K562 (cell line): ENCODE measurements at regions not wholly inside any gene's neighbourhood (a gene's known extent, or its start where the extent isn't known, plus 50 kb on each side); places are given as distances from the start of the nearest gene placed in this dataset.

ENCODE experiments used
- ATAC-seq: fragments of 200-7000 bp; cut with Tn5 transposase; 3 replicates; pipeline ENCODE4 v1.9.1; 2020; ENCODE audit warnings: moderate library complexity
- BruUV-seq: library from RNA; stranded (reverse); fragments of 400-500 nt; replicated peaks from 2 replicates; lab custom pipeline; 2021; lab: Mats Ljungman, UMichigan
- CTCF ChIA-PET: fragments of 300-600 bp; formaldehyde crosslinking; extraction: SDS; loops from one replicate; lab custom pipeline; 2021; ENCODE audit warnings: low intra/inter-chr PET ratio; lab: Yijun Ruan, JAX
- POLR2A ChIA-PET: fragments of 300-600, 350-650 bp; sonication (Branson Sonifier 250); formaldehyde crosslinking; extraction: SDS; loops from one replicate; lab custom pipeline; 2021; ENCODE audit warnings: antibody characterized with exemption, inconsistent platforms; lab: Yijun Ruan, JAX
- DNase-seq, 4 experiments: peaks; one replicate each; pipeline versions ENCODE4 v3.0.0 to v3.0.0-alpha.2; 2011 to 2018; ENCODE audit warnings: low spot score in 3 of 4, mixed read lengths in 3 of 4; ENCODE audit errors: extremely low read depth in 1 of 4
- FAIRE-seq: peaks from 2 replicates; lab custom pipeline; 2011; peaks lifted over from hg19 to GRCh38; lab: Jason Lieb, UNC
- H2AFZ ChIP-seq: 2 replicates; pipeline ENCODE4 v1.6.0; 2011; ENCODE audit warnings: low read depth, low read length, control low read depth, inconsistent platforms
- H3K27ac ChIP-seq: fragments of 200-600 bp; 3 replicates; pipeline ENCODE4 v1.8.0; 2011; ENCODE audit warnings: low read depth, mild to moderate bottlenecking, control low read depth, inconsistent platforms, low read length, moderate library complexity, mixed read lengths; ENCODE audit errors: extremely low read depth
- H3K27me3 ChIP-seq, 2 experiments: fragments of 300-600 bp in 1 of 2; 2 replicates in 1 of 2; 3 replicates in 1 of 2; pipeline versions ENCODE4 v1.6.0 to v1.8.0; 2011; ENCODE audit warnings: inconsistent platforms in 2 of 2, low read length in 2 of 2, mild to moderate bottlenecking in 1 of 2, mixed read lengths in 1 of 2, moderate library complexity in 1 of 2; ENCODE audit not compliant: control insufficient read depth in 2 of 2, insufficient read depth in 2 of 2
- H3K36me3 ChIP-seq: fragments of 300-600 bp; 3 replicates; pipeline ENCODE4 v1.8.0; 2011; ENCODE audit warnings: mild to moderate bottlenecking, low read length, inconsistent platforms; ENCODE audit not compliant: control insufficient read depth, insufficient read depth
- H3K4me1 ChIP-seq, 2 experiments: fragments of 200-600 bp in 1 of 2; replicated peaks in 1 of 2; 2 replicates in 1 of 2; 3 replicates in 1 of 2; pipeline versions ENCODE4 v1.5.1 to v1.8.0; 2011; ENCODE audit warnings: inconsistent platforms in 2 of 2, low read length in 2 of 2, mild to moderate bottlenecking in 1 of 2, mixed read lengths in 1 of 2, moderate library complexity in 1 of 2; ENCODE audit not compliant: control insufficient read depth in 2 of 2, insufficient read depth in 2 of 2
- H3K4me2 ChIP-seq: 2 replicates; pipeline ENCODE4 v1.6.1; 2011; ENCODE audit warnings: low read length, control low read depth, inconsistent platforms, mixed read lengths; ENCODE audit not compliant: insufficient read depth
- H3K4me3 ChIP-seq: fragments of 200-600 bp; sonication (generic), shearing (Covaris generic); 2 replicates; pipeline ENCODE4 v1.5.1; 2016; ENCODE audit warnings: control low read depth, inconsistent platforms
- H3K79me2 ChIP-seq: fragments of 200-600 bp; 3 replicates; pipeline ENCODE4 v1.8.0; 2011; ENCODE audit warnings: low read length, inconsistent platforms; ENCODE audit not compliant: control insufficient read depth, insufficient read depth
- H3K9ac ChIP-seq, 2 experiments: 2 replicates each; pipeline versions ENCODE4 v1.6.0 to v1.6.1; 2011; ENCODE audit warnings: low read depth in 2 of 2, low read length in 2 of 2, control low read depth in 1 of 2, inconsistent platforms in 1 of 2, mild to moderate bottlenecking in 1 of 2, mixed read lengths in 1 of 2; ENCODE audit not compliant: insufficient read depth in 1 of 2
- H3K9me1 ChIP-seq: one replicate; pipeline ENCODE4 v1.6.0; 2011; ENCODE audit warnings: inconsistent platforms, mild to moderate bottlenecking, low read length, moderate library complexity; ENCODE audit not compliant: control insufficient read depth, insufficient read depth
- H3K9me3 ChIP-seq: replicated peaks from 2 replicates; pipeline ENCODE4 v1.5.1; 2011; ENCODE audit warnings: low read depth, low read length, inconsistent platforms; ENCODE audit not compliant: control insufficient read depth, insufficient read depth
- H4K20me1 ChIP-seq: replicated peaks from 2 replicates; pipeline ENCODE4 v1.6.1; 2011; ENCODE audit warnings: low read length, inconsistent platforms, mixed read lengths; ENCODE audit not compliant: control insufficient read depth, insufficient read depth
- BRCA1 ChIP-seq, 2 experiments: fragments of 450-650 bp in 1 of 2; sonication (generic) in 1 of 2; formaldehyde crosslinking in 1 of 2; IDR thresholded peaks; 2 replicates each; pipeline versions ENCODE4 v1.5.0 to v1.6.1; 2017 to 2020; ENCODE audit warnings: mild to moderate bottlenecking in 1 of 2, missing genetic modification reagents in 1 of 2
- IRF1 ChIP-seq: sonication (generic); formaldehyde crosslinking; IDR thresholded peaks from 2 replicates; pipeline ENCODE4 v1.8.0; 2022; ENCODE audit warnings: missing genetic modification reagents, mild to moderate bottlenecking, borderline replicate concordance
- MED1 ChIP-seq: sonication (generic); formaldehyde crosslinking; IDR thresholded peaks from 2 replicates; pipeline ENCODE4 v1.8.1; 2023; ENCODE audit warnings: missing genetic modification reagents, borderline replicate concordance
- NUFIP1 ChIP-seq: fragments of 450-650 bp; IDR thresholded peaks from 2 replicates; pipeline ENCODE4 v1.6.1; 2018; ENCODE audit not compliant: partially characterized antibody
- RNF2 ChIP-seq: sonication (generic); IDR thresholded peaks from 2 replicates; pipeline ENCODE4 v1.6.1; 2016
- SFPQ ChIP-seq: fragments of 200-400 bp; formaldehyde crosslinking; IDR thresholded peaks from 2 replicates; pipeline ENCODE4 v1.6.1; 2017; ENCODE audit warnings: mild to moderate bottlenecking, low read depth, low read length, moderate library complexity
- SPI1 ChIP-seq: IDR thresholded peaks from 2 replicates; pipeline ENCODE4 v1.6.1; 2011; ENCODE audit warnings: low read depth, low read length, control low read depth, borderline replicate concordance
- ZBTB2 ChIP-seq: fragments of 450-650 bp; IDR thresholded peaks from 2 replicates; pipeline ENCODE4 v1.6.1; 2016; ENCODE audit warnings: antibody characterized with exemption
- ZMIZ1 ChIP-seq, 2 experiments: fragments of 150-350 bp in 1 of 2; IDR thresholded peaks; 2 replicates each; pipeline ENCODE4 v1.6.1; 2012 to 2016; ENCODE audit warnings: low read depth in 2 of 2, low read length in 2 of 2, mild to moderate bottlenecking in 1 of 2, moderate library complexity in 1 of 2
- ZNF592 ChIP-seq: fragments of 450-650 bp; IDR thresholded peaks from 2 replicates; pipeline ENCODE4 v1.6.1; 2017; ENCODE audit warnings: antibody characterized with exemption, mild to moderate bottlenecking
- WGBS: fragments of 100-300 bp; shearing (Covaris generic); methylation state at CpG from one replicate; pipeline ENCODE4 v1.1.6; 2016; ENCODE audit warnings: low coverage, mixed read lengths; ENCODE audit not compliant: insufficient coverage; ENCODE audit errors: missing lambda C conversion rate; 5-methylcytosine and 5-hydroxymethylcytosine counted together
- in situ Hi-C: fragments of 300-500 bp; cut with MboI; formaldehyde crosslinking; loops from 4 replicates; pipeline ENCODE4 v1.15.0; 2018; ENCODE audit warnings: inconsistent platforms, mixed read lengths
- intact Hi-C: fragments of 100-400 bp; cut with micrococcal nuclease; formaldehyde crosslinking; loops from 2 replicates; pipeline ENCODE4 v1.14.2; 2022

GRCh38 chr3:88979760-88980159 is 127.7 kb upstream of the EPHA3 start:
- POLR2A ChIA-PET = no interaction called here
- 0% methylated on average over 3 of the region's 3 CpGs for WGBS
- in situ Hi-C loops = no loop called here
- Histone ChIP-seq H3K9me1 (no peaks in the 10 kb centered on the region), H4K20me1 (no peaks in the 10 kb centered on the region), H3K27me3 (no peaks in the 10 kb centered on the region), H3K4me3 (no peak overlapping the region), H3K9me3 (no peaks in the 10 kb centered on the region), H3K4me1 (no peaks in the 10 kb centered on the region), H3K9ac (no peak overlapping the region), H3K79me2 (no peaks in the 10 kb centered on the region), H3K36me3 (no peaks in the 10 kb centered on the region), H3K27ac (no peak overlapping the region), H2AFZ (no peak overlapping the region), H3K4me2 (no peak overlapping the region)
- CTCF ChIA-PET = no interaction called here
- DNase-seq (no peak), ATAC-seq (no peak), FAIRE-seq (no peak)
- intact Hi-C loops = no loop called here
- no TSS peak for BruUV-seq
- no peak for TF ChIP-seq ZBTB2
- TF ChIP-seq SPI1 = no peak
- TF ChIP-seq RNF2 = no peak
- no peak for TF ChIP-seq NUFIP1
- TF ChIP-seq SFPQ = no peak
- TF ChIP-seq BRCA1 (IDR thresholded peaks at IDR 0.05) = no peak
- no peak for TF ChIP-seq BRCA1 (CRISPR knock-in tag; IDR thresholded peaks at IDR 0.05)
- TF ChIP-seq ZNF592 = no peak
- no peak for TF ChIP-seq MED1 (CRISPR knock-in tag)
- TF ChIP-seq IRF1 (CRISPR knock-in tag) = no peak
- no peak for TF ChIP-seq ZMIZ1 (IDR thresholded peaks at IDR 0.05; ENCODE audit: low read depth in 2 of 2, low read length in 2 of 2)
